Tongue (tissue), 1 donor: ENCODE measurements at regions not wholly inside any gene's neighbourhood (a gene's known extent, or its start where the extent isn't known, plus 50 kb on each side); places are given as distances from the start of the nearest gene placed in this dataset.
"Not testable (repeated sequence)": the region's sequence is repeated elsewhere in the genome, so short reads cannot be mapped to it uniquely, and the experiment has no call there.

ENCODE experiments used
- DNase-seq: peaks from one replicate; pipeline ENCODE4 v3.0.0-alpha.2; 2015

DNA sequence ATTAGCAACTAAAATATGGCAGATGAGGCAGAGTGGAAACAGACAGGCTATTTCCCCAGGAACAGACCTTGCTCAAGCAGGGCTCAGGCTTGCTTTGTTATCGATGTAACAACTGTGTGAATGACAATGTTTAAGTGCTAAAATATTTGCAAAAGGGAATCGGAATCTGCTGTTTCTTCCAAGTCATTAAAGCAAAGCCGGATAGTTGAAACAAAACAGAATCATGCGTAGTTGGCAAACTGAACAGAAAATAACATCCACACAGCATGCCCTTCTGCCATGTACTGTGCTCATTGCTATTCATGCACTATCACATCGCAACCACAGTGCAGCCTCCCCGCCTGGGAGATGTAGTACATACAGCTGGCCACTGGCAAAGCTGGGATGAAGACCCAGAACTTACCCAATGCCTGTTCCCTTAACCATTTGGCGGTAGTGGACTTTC lies 799.1 kb downstream of the DIAPH3 start:
- DNase-seq, result no peak

GRCh38 chr13:59367467-59367866 lies 796.3 kb downstream of the DIAPH3 start:
- no peak for DNase-seq

GRCh38 chr13:59367904-59368303 lies 795.8 kb downstream of the DIAPH3 start:
- no peak for DNase-seq

DNA sequence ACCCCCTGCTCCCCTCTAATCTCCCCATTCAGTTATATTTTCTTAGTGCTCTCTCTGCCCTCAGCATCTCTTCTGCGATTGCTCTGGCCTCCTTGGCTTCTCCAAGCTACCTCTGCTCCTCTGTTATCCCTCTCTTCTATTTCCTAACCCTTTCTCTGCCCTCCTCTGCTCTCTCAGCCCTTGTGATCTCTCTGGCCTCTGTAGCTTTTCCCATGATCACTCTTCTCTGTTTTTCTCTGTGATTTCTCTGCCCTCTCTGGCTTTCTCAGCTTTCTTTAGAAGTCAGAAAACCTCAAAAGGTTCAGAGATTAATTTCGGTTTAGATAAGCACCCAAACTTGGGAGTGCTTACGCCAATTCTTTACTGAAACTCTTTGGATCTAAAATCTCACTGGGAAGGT lies 795.0 kb downstream of the DIAPH3 start:
- no peak for DNase-seq

GRCh38 chr13:59371229-59371628 lies 792.5 kb downstream of the DIAPH3 start:
- no peak for DNase-seq

- no peak for DNase-seq
These were observed 790.4 kb downstream of the DIAPH3 start for GRCh38 chr13:59373341-59373740.

DNA sequence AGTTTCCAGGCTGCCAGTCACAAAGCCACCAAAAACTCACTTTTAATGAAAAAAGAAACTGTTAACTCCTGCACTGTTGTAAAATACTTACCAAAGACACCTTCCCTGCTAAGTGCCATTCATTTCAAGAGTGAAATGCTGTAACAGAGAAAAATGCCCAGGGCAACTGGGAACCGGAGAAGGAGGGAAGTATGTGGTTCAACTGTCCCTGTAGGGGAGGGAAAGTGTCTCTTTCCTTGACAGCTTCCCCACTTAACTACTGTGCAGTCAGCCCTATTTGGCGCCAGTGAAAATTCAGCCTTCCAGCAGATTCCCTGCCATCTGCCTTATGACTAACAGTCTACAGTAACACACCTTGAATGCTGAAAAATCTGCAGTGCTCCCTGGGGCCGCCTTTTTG lies 789.0 kb downstream of the DIAPH3 start:
- no peak for DNase-seq

- DNase-seq, result no peak
These were observed 779.6 kb downstream of the DIAPH3 start for GRCh38 chr13:59384154-59384553.

GRCh38 chr13:59391696-59392095 lies 772.0 kb downstream of the DIAPH3 start:
- DNase-seq, result peak; percentile 87

DNA sequence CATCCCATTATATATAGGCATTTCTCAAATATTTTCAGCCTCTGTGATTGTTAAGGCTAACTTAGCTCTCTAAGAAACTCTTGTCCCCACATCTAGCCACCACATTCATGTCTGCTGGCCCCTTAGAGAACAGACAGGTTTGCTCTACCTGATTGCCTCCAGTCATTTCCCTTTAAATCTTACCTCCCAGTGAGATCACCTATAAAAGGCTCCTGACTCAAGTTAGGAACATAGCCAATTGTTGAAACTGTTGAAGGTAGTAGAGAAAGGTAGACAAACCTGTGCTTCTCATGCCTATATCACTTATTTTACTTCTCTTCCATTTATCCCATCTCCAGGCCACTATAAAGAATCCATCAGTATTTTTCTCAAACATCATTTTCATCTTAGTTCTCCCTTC lies 771.4 kb downstream of the DIAPH3 start:
- DNase-seq, result no peak

DNA sequence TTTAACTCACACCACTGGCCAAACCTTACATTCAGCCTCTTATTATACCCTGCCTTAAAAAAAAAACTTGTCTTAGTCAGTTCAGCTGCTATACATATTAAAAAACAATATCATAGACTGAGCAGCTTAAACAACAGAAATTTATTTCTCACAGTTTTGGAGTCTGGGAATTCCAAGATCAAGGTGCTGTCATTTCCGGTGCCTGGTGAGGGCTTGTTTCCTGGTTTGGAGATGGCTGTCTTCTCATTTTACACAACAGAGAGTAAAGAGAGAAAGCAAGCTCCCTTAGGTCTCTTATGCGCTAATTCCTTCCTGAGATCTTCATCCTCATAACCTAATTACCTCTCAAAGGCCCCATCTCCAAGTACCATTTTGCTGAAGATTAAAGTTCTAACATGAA lies 769.2 kb downstream of the DIAPH3 start:
- DNase-seq, result no peak

DNA sequence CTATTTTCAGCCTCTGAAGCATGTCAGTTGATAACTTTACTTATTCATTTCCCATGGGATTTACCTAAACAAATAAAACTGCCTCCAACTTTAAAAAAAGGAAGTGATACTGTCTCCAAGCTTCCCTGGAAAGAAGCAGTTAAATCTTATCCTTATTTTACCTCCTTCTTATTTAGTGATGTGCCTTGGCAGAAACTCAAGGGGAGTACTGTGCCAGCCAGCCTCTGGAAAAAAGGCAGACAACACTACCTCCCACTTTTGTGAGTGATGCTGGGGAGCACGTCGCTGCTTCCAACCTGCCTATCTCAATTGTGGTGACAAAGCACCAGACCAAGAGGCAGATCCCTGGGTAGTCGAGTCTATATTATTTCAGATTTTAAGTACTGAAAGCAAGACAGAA lies 765.6 kb downstream of the DIAPH3 start:
- no peak for DNase-seq

DNA sequence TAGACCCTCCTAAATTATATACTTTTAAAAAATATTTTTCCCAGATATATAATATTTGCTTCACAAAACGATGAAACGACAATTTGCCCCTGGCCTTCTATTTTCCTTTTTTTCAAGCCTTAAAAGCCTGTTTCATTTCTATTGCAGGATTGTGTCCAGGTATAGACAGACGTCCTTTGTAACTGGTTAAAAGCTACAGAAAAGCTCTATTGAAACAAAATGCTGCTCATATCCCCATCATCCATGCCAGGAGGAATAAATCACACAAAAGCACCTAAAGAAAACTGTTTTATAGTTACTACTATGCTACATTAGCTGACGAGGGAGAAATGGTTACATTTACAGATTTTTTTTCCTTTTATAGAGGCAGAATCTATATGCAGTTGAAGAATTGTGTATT lies 765.1 kb downstream of the DIAPH3 start:
- no peak for DNase-seq

- DNase-seq, result no peak
These were observed 764.2 kb downstream of the DIAPH3 start for GRCh38 chr13:59399513-59399912.

GRCh38 chr13:59404331-59404730 lies 759.4 kb downstream of the DIAPH3 start:
- no peak for DNase-seq

GRCh38 chr13:59407251-59407650 lies 756.5 kb downstream of the DIAPH3 start:
- DNase-seq, result not testable (repeated sequence)

GRCh38 chr13:59408738-59409137 lies 755.0 kb downstream of the DIAPH3 start:
- peak; percentile 62 for DNase-seq

- DNase-seq, result peak; percentile 95
These were observed 754.5 kb downstream of the DIAPH3 start for GRCh38 chr13:59409211-59409610.

GRCh38 chr13:59409634-59410200 lies 754.0 kb downstream of the DIAPH3 start:
- DNase-seq, result no peak

- no peak for DNase-seq
These were observed 750.6 kb downstream of the DIAPH3 start for GRCh38 chr13:59413126-59413525.

DNA sequence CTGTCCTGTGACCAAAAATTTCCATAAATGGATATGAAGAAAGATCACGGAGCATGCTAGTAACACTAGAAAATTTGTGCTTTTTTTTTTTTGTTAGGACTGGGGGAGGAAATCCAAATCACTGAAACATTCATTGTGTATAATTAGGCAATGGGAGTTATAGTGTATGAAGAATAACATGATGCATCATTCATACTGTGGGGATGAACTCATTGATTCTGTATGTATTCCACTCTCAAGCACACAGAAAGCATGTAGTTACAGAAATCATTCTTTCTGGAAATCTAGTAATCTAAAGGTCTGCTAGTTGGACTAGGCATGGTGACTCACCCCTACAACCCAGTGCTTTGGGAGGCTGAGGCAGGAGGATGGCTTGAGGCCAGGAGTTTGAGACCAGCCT lies 749.7 kb downstream of the DIAPH3 start:
- no peak for DNase-seq

DNA sequence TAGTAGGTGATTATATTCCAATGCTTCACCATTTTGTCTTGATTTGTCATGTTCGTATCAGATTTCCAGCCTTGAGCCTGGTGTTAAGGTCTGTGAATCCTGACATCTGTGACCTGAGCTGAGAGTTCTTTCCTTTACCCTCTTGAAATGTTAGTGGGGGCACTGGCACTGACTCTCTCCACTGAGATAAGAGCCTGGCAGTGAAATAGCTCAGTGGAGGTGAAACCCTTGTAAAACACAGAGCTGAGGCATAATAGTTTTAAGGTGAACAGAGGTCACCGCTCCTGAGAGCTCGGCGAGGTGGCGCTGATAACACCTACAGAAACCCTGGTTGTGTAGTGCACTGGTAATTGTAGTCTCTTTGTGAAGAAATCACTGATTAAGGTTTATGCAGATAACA lies 748.2 kb downstream of the DIAPH3 start:
- DNase-seq, result no peak

DNA sequence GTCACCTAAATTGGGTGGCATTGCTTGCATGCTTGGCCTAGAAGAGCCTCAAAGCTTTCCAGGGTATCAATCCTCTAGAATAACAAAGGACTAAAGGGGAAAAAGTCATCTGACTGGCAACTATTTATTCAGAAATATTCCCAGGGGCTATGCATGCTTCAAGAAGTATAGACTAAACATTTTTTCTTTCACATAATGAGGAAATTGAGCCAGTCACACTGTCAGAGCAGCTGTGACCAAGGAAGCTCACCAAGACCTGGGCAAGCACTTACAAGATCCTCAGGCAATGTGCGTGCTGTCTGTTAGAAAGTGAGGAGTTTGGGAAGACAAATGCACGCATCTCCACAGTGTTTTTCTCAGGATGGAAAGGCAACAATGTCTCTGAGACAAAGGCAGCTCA lies 747.2 kb downstream of the DIAPH3 start:
- DNase-seq, result peak; percentile 21

DNA sequence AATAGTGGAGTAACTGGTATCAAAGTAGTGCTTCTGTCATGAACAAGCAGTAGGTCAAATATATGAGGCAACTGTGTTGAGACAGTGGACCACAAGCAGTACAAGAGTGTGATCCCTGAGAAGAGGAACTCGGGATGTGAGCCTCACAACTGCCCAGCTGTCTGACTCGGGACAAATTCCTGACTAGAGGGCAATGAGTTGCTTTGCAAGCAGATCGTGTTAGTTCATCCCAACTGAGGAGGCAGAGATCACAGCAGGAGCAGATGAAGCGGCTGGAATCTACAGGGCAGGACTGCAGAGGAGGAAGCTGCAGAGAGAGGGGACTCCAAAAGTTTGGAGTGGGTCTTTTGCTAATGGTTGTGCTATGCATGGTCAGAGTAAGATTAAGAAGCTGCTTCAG lies 741.1 kb downstream of the DIAPH3 start:
- DNase-seq, result no peak

DNA sequence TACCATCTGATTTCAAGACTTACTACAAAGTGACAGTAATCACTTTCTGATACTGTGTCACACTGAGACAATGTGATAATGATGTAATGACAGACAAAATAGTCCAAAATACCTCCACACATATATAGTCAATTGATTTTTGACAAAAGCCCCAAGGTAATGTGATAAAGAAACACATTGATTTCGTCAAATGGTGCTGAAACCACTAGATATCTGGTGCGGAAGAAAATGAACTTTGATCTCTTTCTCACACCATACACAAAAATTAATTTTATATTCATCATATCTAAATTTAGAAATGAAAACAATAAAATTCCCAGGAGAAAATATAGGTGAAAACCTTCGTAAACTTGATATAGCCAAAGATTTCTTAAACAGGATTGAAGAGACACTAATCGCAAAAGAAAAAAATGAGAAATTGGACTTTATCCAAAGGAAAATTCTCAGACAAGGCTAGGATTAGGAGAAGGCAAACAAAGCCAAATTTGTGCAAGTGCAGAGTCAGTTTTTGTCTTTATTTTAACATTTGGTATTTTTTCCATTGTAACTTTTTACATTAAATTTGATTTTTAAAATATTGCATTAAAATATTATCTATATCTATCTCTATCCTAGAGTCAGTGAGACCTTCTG lies 739.9 kb downstream of the DIAPH3 start:
- peak; percentile 58 for DNase-seq
